ENCODE measurements at regions not wholly inside any gene's neighbourhood (a gene's known extent, or its start where the extent isn't known, plus 50 kb on each side); places are given as distances from the start of the nearest gene placed in this dataset.

DNA sequence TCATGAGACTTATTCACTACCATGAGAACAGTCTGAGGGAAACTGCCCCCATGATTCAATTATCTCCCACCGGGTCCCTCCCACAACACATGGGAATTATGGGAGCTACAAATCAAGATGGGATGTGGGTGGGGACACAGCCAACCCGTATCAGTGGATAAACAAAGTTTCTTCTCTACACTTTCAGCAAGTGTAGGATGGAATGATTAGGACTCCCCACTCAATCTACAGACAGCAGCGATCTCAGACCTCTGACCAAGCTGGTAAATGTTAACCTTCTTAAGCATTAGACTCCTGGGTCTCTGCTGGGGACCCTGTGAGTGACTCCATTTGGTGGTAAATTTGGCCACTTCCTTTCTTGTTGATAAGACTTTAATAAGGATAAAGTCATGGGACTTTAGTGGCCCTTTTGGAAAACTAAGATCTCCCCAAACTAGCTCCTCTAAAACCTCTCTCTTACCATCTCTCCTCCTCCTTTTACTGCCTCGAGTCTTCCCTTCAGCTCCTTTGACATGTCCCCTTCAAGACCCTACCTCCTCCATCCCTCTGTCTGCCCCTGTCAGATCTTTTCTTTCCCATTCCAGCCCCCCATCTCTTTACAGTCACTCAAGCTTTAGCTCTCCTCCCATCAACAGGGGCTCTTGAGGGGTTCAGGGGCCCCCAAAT lies 71.9 kb downstream of the MYL12B start:
- no peak for TF ChIP-seq CTCF (IDR thresholded peaks at IDR 0.05; ENCODE audit: low read depth, low read length)
- no peak for DNase-seq (ENCODE audit: low read depth in 2 of 2)
- H3K4me3 ChIP-seq (replicated peaks in 1 of 2; ENCODE audit: low read depth in 2 of 2, low read length in 2 of 2): no peak overlapping the region

GRCh38 chr18:3340015-3340681 lies 78.2 kb downstream of the MYL12B start:
- TF ChIP-seq CTCF (IDR thresholded peaks at IDR 0.05; ENCODE audit: low read depth, low read length): no peak
- DNase-seq (ENCODE audit: low read depth in 2 of 2): peak in 1 of 2 donors; percentile 65
- no peak overlapping the region for H3K4me3 ChIP-seq (replicated peaks in 1 of 2; ENCODE audit: low read depth in 2 of 2, low read length in 2 of 2)

DNA sequence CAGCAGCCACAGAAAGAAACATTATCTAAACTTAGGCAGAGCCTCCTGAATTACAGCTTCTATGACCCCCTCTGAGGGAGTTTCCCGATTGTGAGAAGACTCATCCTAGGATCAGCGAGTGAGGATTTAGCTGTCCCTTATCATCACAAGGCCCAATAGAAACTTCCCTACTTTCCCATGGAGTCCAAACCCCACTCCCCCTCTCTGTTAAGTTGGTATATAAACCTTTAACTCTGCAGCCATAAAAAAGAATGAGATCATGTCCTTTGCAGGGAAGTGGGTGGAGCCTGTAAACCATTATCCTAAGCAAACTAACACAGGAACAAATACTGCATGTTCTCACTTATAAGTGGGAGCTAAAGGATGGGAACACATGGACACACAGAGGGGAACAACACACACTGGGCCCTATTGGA lies 78.8 kb downstream of the MYL12B start:
- no peak overlapping the region for H3K4me3 ChIP-seq (replicated peaks in 1 of 2; ENCODE audit: low read depth in 2 of 2, low read length in 2 of 2)
- TF ChIP-seq CTCF (IDR thresholded peaks at IDR 0.05; ENCODE audit: low read depth, low read length): no peak
- peak in 1 of 2 donors; percentile 37 for DNase-seq (ENCODE audit: low read depth in 2 of 2)

DNA sequence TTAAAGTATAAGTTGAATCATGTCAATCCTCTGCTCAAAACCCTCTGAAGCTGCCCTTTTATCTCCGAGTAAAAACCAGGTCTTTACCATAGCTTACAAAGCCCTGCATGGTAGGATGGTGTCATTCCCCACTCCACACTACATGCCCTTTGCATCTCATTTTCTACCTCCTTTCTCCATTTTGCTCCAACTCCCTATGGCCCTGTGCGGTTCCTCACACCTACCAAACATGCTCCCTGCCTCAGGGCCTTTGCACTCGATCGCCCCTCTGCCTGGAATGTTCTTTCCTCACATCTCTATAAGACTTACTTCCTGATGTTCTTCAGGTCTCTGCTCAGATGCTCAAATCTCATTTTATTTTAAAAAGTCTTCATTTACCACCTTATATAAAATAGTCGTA lies 80.7 kb downstream of the MYL12B start:
- TF ChIP-seq CTCF (IDR thresholded peaks at IDR 0.05; ENCODE audit: low read depth, low read length): no peak
- no peak overlapping the region for H3K4me3 ChIP-seq (replicated peaks in 1 of 2; ENCODE audit: low read depth in 2 of 2, low read length in 2 of 2)
- no peak for DNase-seq (ENCODE audit: low read depth in 2 of 2)

- no peak overlapping the region for H3K4me3 ChIP-seq (replicated peaks in 1 of 2; ENCODE audit: low read depth in 2 of 2, low read length in 2 of 2)
- TF ChIP-seq CTCF (IDR thresholded peaks at IDR 0.05; ENCODE audit: low read depth, low read length): no peak
- peak; percentile 49 for DNase-seq (ENCODE audit: low read depth in 2 of 2)
Measured at GRCh38 chr18:3345452-3345851, 83.5 kb downstream of the MYL12B start.

GRCh38 chr18:3345885-3346284 lies 84.0 kb downstream of the MYL12B start:
- DNase-seq (ENCODE audit: low read depth in 2 of 2): peak in 1 of 2 donors; percentile 61
- H3K4me3 ChIP-seq (replicated peaks in 1 of 2; ENCODE audit: low read depth in 2 of 2, low read length in 2 of 2): no peak overlapping the region
- TF ChIP-seq CTCF (IDR thresholded peaks at IDR 0.05; ENCODE audit: low read depth, low read length): no peak
